SK-N-MC (cell line): ENCODE measurements at regions not wholly inside any gene's neighbourhood (a gene's known extent, or its start where the extent isn't known, plus 50 kb on each side); places are given as distances from the start of the nearest gene placed in this dataset.

Experiments used
- EZH2 ChIP-seq: fragments of 200-600 bp; sonication (generic); IDR thresholded peaks from one replicate; pipeline ENCODE4 v1.6.1; 2017; ENCODE audit warnings: antibody characterized with exemption
- FOXP2 ChIP-seq: optimal IDR thresholded peaks from 2 replicates; pipeline ENCODE3; 2011; ENCODE audit warnings: mild to moderate bottlenecking, moderate library complexity; ENCODE audit not compliant: insufficient read depth; ENCODE audit errors: extremely low read length, control extremely low read depth
- POLR2AphosphoS5 ChIP-seq: IDR thresholded peaks from 2 replicates; pipeline ENCODE4 v1.6.1; 2012; ENCODE audit warnings: mild to moderate bottlenecking, low read depth, low read length, borderline replicate concordance

GRCh38 chr5:67427850-67428298 lies 231.3 kb upstream of the CD180 start:
- no peak for TF ChIP-seq EZH2
- TF ChIP-seq POLR2AphosphoS5: no peak
- no peak for TF ChIP-seq FOXP2
